AG09319 (cell line): ENCODE measurements at regions not wholly inside any gene's neighbourhood (a gene's known extent, or its start where the extent isn't known, plus 50 kb on each side); places are given as distances from the start of the nearest gene placed in this dataset.

Experiments
- DNase-seq: peaks from one replicate; pipeline ENCODE4 v3.0.0-alpha.2; 2010; ENCODE audit warnings: low read depth; ENCODE audit errors: extremely low read depth
- TF ChIP-seq, protein P1 (sequence below): IDR thresholded peaks from 2 replicates; pipeline ENCODE4 v1.5.1; 2011; ENCODE audit warnings: low read depth, mild to moderate bottlenecking, inconsistent platforms, low read length, moderate library complexity

DNA sequence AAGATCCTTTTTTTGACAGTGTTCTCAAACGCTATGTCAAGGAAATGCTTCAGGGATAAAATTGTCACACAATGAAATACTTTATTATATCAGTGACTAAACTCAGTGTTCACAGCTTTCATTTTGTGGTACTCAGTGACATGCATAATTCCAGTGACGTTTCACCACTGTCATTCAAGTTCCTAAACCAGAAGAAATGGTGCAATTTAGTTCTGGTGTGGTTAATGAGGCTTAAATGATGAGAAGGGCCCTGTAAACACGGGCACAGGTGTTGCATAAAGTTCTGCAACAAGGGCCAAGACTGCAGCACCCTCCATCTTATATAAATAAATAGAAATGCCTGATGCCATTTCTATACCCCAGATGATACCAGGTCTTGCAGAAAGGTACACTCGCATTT is 1247.1 kb downstream of the GATA3 start:
- TF ChIP-seq, protein P1, sequence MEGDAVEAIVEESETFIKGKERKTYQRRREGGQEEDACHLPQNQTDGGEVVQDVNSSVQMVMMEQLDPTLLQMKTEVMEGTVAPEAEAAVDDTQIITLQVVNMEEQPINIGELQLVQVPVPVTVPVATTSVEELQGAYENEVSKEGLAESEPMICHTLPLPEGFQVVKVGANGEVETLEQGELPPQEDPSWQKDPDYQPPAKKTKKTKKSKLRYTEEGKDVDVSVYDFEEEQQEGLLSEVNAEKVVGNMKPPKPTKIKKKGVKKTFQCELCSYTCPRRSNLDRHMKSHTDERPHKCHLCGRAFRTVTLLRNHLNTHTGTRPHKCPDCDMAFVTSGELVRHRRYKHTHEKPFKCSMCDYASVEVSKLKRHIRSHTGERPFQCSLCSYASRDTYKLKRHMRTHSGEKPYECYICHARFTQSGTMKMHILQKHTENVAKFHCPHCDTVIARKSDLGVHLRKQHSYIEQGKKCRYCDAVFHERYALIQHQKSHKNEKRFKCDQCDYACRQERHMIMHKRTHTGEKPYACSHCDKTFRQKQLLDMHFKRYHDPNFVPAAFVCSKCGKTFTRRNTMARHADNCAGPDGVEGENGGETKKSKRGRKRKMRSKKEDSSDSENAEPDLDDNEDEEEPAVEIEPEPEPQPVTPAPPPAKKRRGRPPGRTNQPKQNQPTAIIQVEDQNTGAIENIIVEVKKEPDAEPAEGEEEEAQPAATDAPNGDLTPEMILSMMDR = no peak
- no peak for DNase-seq

DNA sequence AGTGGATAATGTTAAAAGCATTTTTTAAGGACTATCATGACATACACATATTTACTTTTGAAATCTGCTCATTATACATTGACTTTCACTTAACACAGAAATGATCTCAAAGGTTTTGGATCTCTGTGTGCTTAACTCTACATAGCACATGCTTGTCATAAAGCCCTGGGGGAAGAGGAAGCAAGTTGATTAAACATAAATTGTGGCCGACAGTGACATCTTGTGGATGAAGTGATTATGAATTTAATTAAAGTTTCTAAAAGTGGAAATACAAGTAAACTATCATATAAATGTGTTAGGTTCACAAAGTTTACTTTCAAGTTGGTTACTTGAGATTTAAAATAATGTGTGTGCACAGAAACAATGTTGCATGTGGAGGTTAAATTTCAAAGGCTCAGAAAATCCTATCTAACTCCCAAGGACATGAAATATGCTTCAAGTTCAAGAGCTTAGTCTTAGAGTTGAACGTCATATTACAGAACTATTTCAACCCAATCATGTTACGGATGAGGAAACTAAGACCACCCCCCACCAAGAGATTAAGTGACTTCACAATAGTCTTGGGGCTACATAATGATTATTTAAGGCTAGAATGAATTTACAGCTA is 1247.8 kb downstream of the GATA3 start:
- peak; percentile 24 for DNase-seq
- TF ChIP-seq, protein P1 = peak; percentile 26

DNA sequence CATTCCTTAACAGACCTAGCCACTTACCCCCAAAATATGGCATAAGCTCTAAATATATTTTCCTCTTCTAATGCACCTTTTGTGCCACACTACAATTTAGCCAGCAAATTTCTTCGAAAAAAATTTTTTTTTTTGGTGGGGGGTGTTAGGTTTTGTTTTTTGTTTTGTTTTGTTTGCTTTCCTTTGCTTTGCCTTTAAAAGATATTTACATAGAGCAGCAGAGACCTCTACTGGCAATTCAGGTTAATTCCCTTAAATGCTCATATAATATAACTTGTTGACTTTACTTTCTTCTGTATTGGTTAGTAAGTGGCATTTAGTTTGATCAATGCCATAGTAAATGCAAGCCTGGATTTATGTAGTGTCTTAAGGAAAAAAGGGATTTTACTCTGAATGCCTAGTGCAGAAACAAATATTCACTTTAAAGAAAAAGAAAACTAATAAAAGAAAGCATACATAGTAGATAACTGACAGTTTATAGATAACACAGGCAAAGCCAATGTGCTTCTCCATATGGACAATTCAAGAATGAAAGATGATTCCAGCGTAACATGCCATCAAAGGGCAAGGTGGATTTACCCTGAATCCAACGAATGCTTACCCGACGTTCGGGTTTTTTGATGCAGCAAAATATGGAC is 1250.6 kb downstream of the GATA3 start:
- TF ChIP-seq, protein P1 = peak; percentile 57
- no peak for DNase-seq

DNA sequence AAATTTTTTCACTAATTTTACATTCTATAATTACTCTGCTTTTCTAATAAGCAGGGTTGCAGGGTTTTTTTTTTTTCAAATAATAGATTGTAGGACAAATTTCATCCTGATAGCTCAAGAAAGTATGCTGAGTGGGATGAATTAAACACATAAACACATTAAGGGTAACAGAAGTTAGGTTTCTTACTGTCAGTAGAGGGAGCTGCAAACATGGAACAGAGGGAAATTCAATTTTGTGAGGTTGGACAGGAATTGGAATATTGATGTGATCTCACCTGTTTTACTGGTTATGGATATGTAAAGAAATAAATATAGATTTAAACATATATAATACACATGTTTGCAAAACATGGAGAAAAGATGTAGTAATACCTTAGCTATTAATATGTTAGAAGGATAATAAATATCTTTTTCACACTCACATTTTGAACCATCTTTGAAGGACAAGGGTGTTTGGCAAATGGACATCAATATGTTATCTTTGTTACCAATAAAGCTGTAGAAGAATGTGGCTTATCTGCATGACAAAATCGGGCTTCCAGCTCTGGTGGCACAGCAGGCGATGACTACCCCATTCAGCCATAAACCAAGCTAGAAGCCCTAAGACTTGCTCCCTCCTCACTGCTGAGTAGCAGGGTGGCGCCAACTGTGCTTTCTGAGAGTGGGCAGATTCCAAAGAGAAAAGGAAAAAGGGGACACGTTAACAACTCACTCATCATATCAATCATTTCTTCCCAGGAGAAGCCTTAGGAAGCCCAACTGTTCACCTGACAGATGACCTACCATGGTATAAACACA is 1257.4 kb downstream of the GATA3 start:
- TF ChIP-seq, protein P1 = peak; percentile 13
- DNase-seq = no peak

DNA sequence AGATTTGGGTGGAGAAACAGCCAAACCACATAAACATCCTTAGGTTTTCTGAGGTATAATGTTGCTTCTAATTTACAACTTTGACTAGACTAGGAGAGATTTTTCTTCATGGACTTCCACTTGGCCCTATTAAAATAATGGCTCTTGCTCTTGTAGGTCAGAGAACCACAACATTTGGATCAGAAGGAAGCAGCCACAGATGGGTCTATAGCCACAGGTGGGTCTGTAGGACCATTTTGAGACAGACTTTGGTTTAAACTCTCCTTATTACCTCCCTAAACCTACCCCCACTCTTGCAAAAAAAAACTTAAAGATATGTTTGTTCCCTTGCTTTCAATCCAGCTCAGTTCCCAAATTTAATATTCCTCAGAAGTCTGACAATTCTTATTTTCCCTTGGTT is 1260.8 kb downstream of the GATA3 start:
- DNase-seq = no peak
- TF ChIP-seq, protein P1 = no peak

DNA sequence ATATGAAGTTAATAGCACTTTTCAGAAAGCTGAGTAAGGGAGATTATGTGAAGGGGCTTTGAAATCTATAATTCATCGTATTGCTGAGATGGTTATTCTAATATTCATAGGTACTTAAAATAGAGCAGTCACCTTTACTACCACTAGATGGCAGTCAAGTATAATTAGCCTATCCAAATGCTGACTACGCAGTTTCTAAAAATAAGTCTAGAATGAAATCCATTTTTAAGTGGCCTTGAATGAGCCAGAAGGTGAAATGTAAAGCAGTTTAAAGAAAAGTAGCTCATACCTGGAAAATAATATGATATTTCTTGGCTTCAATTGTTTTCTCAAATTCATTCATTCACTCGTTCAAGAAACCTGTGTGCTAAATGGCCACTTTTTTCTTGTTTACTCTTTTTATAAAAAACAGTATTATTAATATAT is 1277.1 kb downstream of the GATA3 start:
- DNase-seq = no peak
- TF ChIP-seq, protein P1 = peak; percentile 72

DNA sequence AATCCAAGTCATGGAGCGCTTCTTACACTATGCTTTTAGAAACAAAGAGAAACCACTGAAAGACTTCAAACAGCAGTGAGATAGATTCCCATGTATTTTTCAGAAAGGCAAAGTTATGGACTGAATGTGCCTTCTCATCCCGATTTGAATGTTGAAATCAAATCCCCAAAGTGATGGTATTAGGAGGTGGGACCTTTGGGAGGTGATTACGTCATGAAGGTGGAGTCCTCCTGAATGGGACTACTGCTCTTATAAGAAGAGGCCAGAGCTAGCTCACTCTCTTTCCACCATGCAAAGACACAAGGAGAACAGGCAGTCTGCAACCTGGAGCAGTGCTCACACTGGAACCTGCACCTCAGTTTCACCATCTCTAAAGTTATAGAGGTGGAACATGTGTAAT is 1279.8 kb downstream of the GATA3 start:
- TF ChIP-seq, protein P1 = no peak
- no peak for DNase-seq
